Activated naive CD4-positive, alpha-beta T cell treated with anti-CD3 and anti-CD28 coated beads, Interleukin-2, amount 50 U/mL, for 72 hours (primary cell): ENCODE measurements at regions not wholly inside any gene's neighbourhood (a gene's known extent, or its start where the extent isn't known, plus 50 kb on each side); places are given as distances from the start of the nearest gene placed in this dataset.

Experiments used
- ATAC-seq, 2 donors: fragments of 150-1000 bp; cut with Tn5 transposase; 2 replicates each; pipeline ENCODE4 v1.10.0; 2021; ENCODE audit warnings: mild to moderate bottlenecking in 2 of 2, moderate library complexity in 2 of 2
- DNase-seq, 2 donors: peaks; one replicate each; pipeline ENCODE4 v3.0.0; 2021 to 2022; ENCODE audit warnings: low spot score in 2 of 2
- H3K27ac Mint-ChIP-seq, 2 donors: one replicate each; pipeline ENCODE4 v1.8.0; 2022; ENCODE audit warnings: mild to moderate bottlenecking in 2 of 2, mixed read lengths in 2 of 2
- H3K36me3 Mint-ChIP-seq, 2 donors: one replicate each; pipeline ENCODE4 v1.8.0; 2022; ENCODE audit warnings: mixed read lengths in 2 of 2
- H3K9me3 Mint-ChIP-seq, 2 donors: one replicate each; pipeline ENCODE4 v1.8.0; 2022; ENCODE audit warnings: mixed read lengths in 2 of 2

DNA sequence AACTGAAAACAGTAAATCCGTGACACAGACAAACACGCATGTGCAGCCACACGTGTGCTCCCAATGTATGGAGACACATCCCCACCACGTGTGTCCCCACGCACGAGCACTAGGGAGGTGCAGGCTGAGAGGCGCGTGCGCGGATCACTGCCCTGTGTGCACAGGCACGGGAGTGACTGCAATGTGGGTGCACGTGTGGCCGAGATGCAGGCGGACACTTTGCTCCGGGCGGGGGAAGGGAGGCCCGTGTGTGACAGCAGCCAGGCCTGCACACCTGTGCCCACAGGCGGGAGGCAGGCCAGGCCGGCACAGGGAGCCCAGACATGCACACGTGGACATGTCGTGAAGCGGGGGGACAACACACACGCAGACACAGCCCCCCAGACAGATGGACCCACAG is 77.0 kb downstream of the PTPRS start:
- no peak overlapping the region for H3K27ac Mint-ChIP-seq
- H3K36me3 Mint-ChIP-seq: no peaks in the 10 kb centered on the region
- H3K9me3 Mint-ChIP-seq: no peaks in the 10 kb centered on the region
- no peak for ATAC-seq
- DNase-seq: no peak

DNA sequence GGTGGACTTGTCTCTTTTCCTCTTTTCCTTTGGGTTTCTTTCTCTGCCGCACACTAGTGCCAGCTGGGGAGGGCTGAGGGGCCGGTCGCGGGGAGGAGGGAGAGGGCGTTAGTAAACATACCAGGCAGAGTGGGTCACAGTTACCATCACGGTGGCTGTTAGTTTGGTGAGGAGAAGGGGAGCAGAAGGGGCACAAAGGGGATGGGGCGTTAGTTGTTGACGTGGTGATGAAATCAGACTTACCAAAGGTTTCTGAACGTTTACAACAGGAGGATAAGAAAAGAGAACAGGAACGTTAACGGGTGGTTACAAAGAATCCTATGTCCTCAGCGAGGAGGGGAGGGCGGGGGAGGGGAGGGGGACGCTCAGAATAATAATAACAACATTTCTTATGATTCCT is 77.9 kb downstream of the PTPRS start:
- H3K27ac Mint-ChIP-seq: no peak overlapping the region
- H3K36me3 Mint-ChIP-seq: no peaks in the 10 kb centered on the region
- DNase-seq (no peak), ATAC-seq (no peak)
- no peaks in the 10 kb centered on the region for H3K9me3 Mint-ChIP-seq

DNA sequence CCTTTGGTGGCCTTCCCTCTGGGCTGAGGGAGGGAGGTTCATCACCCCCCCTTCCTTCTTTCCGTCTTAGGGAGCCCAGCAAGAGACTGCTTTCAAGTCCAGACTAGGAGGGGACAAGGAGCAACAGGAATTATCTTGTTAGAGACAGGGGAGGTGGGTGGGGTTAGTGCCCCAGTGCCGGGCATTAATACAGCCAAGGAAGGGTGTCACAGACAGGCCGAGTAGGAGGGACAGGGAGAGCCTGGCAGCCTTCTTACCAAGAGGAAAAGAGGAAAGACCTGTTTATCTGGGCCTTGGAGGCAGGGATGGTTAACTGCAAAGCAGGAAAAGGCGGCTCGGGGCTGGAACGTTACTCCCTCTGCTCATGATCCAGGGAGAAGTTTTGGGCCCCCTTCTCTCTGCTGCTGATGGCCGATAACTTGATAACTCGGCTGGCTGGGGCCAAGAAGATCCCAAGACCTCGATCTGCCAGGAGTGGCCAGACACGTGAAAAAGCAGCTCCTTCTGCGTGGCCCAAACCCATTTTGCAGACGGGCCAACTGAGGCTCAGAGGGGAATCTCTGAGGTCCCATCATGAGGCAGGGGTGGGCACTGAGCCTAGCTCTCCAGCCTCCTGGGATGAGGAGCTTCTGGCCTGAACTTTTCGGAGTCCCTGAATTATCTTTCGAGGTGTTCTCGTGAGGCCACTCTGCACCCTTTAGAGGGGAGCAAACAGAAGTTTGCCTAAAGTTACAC is 79.3 kb downstream of the PTPRS start:
- ATAC-seq: no peak
- DNase-seq: no peak
- H3K27ac Mint-ChIP-seq: peak overlapping the region in 1 of 2 donors; percentile 44
- H3K36me3 Mint-ChIP-seq: peaks cover 5 to 6% of the 10 kb centered on the region in 2 donors
- peaks cover 4 to 6% of the 10 kb centered on the region in 2 donors for H3K9me3 Mint-ChIP-seq

DNA sequence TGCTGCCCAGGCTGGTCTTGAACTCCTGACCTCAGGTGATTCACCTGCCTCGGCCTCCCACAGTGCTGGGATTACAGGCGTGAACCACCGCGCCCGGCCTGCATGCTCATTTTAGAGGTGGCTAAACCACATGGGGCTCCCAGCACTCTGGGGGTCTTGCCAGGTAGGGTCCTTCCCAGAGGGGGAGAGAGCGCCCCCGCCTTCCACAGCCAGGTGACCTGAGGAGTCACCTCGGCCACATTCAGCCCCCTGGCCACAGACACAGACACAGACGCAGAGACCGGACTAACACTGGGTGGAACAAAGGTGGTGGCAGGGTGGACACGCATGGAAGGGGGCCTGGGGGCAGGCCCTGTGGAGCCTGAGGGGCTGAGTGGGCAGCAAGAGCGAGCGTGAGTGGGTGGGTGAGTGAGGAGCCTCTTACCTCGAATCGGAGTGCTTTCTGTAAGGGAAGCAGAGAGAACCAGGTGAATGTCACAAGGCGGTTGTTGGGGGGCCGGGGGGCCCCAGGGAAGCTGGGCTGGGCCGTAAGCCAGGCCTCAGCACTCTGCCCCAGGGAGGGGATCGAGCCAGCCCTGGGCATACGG is 80.1 kb downstream of the PTPRS start:
- Mint-ChIP-seq H3K9me3 (peaks cover 12 to 14% of the 10 kb centered on the region in 2 donors), H3K36me3 (peaks cover 12 to 13% of the 10 kb centered on the region in 2 donors), H3K27ac (no peak overlapping the region)
- ATAC-seq (no peak), DNase-seq (no peak)

DNA sequence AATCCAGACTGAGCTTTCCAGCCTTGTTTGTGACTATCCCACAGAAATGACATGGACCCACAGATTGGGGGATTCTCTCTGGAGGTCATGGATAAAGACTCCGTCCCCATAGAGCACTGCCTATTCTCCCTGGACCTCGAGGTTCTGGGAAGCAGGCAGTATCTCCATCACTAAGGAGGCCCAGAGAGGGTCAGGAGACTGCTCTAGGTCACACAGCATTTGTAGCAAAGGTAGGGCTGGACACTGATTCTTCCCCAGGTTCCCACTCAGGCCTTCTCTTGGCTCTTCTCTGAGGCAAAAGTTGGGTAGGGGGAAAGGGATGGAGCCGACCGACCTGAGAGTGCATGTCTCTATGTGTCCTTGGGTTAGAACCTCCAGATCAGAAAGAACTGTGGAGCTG is 80.9 kb downstream of the PTPRS start:
- H3K9me3 Mint-ChIP-seq: peaks cover 17 to 21% of the 10 kb centered on the region in 2 donors
- peaks cover 19% of the 10 kb centered on the region in 2 donors for H3K36me3 Mint-ChIP-seq
- DNase-seq (no peak), ATAC-seq (no peak)
- no peak overlapping the region for H3K27ac Mint-ChIP-seq

DNA sequence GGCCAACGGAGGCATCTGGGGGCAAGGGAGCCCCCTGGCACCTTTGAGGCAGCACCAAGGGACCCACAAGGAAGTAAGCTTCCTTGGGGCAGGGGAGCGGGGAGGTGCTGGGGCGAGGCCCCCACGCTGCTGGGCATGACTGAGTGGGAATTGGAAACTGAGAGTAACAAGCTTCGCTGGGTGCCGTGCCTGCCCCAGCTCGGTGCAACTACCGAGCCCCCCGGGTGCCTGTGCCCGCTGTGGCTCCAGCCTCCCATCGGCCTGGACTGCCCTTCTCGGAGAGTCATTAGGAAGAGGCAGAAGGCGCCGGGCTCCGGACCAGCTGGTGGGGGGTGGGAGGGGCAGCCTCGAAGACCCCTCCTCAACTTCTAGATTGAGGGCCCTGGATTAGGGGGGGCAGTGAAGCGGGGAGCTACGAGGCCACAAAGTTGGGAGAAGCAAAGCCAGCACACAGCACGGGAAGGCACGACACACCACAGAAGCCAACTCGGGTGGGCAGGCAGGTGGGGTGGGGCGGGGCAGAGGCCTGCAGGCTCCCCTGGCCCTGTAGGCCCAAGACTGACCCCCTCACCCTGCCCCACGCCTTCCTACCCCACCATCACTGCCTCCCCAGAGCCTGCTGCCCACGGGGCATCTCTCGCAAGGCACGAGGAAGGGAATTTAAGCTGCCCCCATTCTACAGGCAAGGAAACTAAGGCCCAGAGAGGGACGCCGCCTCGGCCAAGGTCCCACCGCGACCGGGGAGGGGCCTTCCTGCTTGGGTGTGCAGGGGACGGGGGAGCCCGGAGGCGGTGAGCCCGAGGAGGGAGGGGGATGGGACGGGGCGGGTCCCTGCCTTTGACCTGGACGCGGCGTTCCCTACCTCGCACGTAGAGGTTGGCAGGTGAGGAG is 83.2 kb downstream of the PTPRS start:
- Mint-ChIP-seq H3K36me3 (peaks cover 30 to 34% of the 10 kb centered on the region in 2 donors), H3K9me3 (peaks cover 24 to 29% of the 10 kb centered on the region in 2 donors), H3K27ac (no peak overlapping the region)
- ATAC-seq (no peak), DNase-seq (no peak)

DNA sequence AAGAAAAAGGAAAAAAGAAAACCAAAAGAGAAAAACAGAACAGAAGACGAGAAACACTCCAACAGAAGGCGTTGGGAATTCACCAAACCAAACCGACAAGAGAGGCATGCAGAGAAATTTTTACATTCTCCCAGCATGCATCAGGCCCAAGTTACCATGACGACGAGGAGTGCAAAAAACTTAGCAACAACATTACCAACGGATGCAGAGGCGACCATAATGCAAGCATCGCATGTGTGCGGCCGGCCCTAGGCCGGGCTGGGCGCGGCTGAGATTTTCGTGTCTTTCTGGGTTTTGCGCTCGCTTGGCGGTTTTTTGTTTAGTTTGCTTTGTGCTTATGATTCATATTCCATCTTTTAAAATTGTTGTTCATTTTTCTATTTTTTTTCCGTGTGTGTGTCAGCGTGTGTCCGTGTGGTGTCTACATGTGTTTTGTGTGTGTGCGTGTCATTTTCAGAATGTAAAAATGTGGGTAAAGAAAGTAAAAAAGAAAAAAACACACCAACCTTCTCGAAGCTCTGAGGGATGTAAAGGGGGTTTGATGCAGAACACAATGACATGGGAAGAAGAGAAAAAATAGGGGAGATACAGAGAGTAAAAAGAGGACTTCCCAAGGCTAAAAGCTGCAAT is 84.9 kb downstream of the PTPRS start:
- H3K36me3 Mint-ChIP-seq: peaks cover 30 to 34% of the 10 kb centered on the region in 2 donors
- no peak overlapping the region for H3K27ac Mint-ChIP-seq
- H3K9me3 Mint-ChIP-seq: peaks cover 24 to 29% of the 10 kb centered on the region in 2 donors
- DNase-seq (no peak), ATAC-seq (no peak)

DNA sequence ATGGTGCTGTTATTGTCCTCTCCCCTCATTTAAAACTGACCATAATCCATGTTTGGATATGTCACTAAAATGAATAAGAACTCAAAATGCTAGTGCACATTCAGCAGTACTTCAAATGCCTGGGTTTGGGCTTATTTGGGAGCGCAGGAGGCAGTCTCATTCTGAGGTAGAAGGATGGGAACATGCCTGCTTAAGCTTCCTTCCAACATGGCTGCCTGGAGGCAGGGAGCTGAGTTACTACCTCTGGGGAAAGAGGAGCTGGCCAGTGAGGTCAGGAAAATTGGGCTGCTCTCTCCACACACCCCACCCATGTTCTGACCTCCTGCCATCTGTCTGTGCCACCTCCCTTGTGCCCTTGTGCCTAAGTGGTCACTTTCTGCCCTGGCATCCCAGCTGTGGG is 85.7 kb downstream of the PTPRS start:
- peaks cover 30 to 34% of the 10 kb centered on the region in 2 donors for H3K36me3 Mint-ChIP-seq
- peaks cover 24 to 29% of the 10 kb centered on the region in 2 donors for H3K9me3 Mint-ChIP-seq
- DNase-seq (no peak), ATAC-seq (no peak)
- no peak overlapping the region for H3K27ac Mint-ChIP-seq

DNA sequence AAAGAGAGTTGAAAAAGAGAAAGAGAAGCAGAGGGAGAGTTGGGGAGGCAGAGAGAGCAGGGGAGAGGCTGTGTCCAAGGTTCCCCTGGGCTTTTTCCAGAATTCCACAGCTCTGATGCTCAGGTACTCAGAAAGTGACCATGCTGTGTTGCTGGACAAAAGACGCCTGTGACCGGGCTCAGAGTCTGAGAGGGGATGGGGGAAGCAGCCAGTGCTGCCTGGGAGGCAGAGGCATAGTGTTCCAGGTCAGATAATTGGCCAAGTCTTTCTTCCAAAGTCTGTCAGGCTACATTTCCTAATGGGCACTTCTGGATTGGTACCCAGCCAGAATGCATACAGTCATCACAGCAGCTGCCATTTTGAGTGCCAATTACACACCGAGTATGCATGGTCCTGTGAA is 86.1 kb downstream of the PTPRS start:
- ATAC-seq (no peak), DNase-seq (no peak)
- Mint-ChIP-seq H3K36me3 (peaks cover 30 to 34% of the 10 kb centered on the region in 2 donors), H3K27ac (no peak overlapping the region), H3K9me3 (peaks cover 24 to 29% of the 10 kb centered on the region in 2 donors)

DNA sequence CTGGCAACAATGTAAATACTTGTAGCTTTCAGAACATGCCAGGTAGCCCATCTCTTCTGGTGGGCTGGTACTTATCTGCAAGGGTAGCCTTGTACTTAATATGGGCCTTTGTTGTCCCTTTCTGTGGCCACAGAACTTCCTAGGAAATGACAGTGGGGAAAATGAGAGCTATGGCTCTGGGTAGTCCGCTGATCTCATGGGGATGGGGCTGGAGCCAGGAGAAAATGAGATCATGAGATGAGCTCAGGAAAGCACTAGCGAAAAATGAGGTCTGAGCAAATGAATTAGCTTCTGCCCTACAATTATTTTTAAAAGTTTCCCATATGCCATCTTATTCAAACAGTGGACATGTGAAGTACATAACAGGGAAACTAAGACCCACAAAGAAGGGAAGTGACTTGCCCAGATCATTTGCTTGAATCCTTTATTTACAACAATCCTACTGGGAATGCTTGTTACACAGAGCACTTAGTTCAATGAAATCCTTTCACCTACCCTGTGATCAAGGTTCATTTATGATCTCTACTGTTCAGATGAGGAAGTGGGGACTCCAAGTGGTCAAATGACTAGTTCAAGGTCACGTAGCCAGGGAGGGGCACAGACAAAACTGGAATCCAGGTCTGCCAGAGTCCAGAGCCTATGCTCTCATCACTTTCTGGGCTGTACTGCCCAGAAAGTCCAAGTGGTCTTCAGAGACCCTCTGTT is 87.1 kb downstream of the PTPRS start:
- DNase-seq (no peak), ATAC-seq (no peak)
- Mint-ChIP-seq H3K9me3 (peaks cover 24 to 29% of the 10 kb centered on the region in 2 donors), H3K36me3 (peaks cover 30 to 34% of the 10 kb centered on the region in 2 donors), H3K27ac (no peak overlapping the region)

DNA sequence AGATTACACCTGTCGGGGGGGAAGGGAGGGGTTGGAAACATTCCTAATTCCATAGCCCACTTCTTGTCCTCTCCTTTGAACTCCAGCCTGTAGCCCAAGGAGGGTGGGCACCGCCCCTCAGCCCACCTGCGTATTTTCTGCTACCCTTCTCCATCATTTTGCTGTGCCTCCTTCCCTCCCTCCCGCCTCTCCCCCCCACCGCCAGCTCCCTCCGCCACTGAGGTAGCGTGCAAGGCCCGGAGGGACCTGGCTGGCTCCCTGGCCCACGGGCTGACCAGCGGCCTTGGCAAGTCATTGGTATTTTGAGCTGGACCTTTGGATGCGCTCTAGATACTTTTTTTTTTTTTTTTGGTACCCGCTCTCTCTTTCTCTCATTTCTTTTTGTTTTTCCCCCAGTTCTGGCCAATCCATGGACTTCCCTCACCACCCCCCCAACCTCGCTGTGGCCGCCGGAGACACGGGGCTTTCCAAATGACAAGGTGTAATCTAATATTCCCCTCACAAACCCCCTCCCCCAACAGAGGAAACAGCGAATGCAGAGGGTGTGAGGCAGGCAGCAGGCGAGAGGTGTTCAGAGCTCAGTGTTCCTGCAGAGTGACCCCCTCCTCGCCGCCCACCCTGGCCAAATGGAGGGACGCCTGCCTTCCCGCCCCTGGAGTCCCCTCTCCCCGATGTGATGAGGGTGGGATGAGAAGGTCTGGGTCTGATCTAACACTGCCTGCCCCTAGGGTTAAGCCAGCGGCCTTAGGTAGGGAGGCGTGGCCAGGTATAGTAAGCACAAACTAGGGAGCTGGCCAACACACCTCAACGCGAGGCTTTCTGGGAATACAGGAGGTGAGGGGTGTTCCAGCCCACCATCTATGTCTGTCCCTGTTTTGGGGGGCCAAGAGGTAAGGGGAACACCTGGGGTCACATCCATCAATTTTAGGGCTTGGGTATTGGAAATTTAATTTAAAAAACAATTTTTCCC is 89.2 kb downstream of the PTPRS start:
- H3K9me3 Mint-ChIP-seq: peaks cover 19 to 24% of the 10 kb centered on the region in 2 donors
- peaks cover 23 to 29% of the 10 kb centered on the region in 2 donors for H3K36me3 Mint-ChIP-seq
- ATAC-seq (no peak), DNase-seq (no peak)
- H3K27ac Mint-ChIP-seq: no peak overlapping the region

DNA sequence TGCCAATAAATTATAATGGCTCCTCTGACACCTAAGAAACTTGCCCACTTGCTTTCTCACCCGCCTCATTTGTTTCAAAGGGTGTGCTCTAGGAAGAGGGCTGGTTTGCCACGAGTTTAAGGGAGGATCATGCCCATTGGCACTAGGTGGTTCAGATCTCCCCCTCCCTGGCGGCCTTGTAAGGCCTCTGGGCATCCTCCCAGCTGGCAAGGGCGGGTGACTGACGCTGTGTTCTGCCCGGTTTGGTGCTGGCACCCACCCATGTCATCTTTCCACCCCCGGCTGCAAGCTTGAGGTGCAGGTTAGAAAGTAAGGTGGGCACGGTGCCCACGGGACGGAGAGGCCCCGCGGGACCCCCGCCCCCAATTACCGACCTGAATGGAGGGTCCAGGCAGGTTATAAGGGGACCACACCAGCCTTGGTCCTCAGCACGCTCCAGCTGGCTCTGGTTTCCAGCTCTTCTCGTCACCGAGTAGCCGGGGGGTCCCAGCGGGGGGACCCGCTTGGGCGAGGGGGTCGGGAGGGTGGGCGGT is 90.4 kb downstream of the PTPRS start:
- ATAC-seq (no peak), DNase-seq (no peak)
- peaks cover 14 to 19% of the 10 kb centered on the region in 2 donors for H3K36me3 Mint-ChIP-seq
- H3K9me3 Mint-ChIP-seq: peaks cover 9 to 12% of the 10 kb centered on the region in 2 donors
- H3K27ac Mint-ChIP-seq: no peak overlapping the region

DNA sequence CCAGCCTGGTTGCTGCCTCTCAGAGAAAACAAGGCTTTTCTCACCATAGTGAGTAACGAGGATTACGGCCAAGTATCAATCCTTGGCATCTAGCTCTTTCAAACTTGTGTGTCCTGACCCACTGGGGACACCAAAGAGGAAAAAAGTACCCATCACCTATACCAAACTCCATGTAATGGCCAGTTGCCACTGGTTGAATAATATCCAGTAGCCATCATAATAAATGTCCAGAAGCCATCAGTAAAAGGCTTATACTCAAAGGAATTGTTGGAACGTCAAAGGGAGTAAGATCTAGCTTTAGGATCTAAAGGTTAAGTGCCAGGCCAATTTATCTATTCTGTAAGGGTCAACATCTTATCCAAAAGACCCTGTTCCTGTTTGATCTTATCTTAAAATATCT is 91.1 kb downstream of the PTPRS start:
- ATAC-seq (no peak), DNase-seq (no peak)
- Mint-ChIP-seq H3K27ac (no peak overlapping the region), H3K36me3 (peaks cover 10 to 13% of the 10 kb centered on the region in 2 donors), H3K9me3 (peaks cover 6% of the 10 kb centered on the region in 2 donors)

DNA sequence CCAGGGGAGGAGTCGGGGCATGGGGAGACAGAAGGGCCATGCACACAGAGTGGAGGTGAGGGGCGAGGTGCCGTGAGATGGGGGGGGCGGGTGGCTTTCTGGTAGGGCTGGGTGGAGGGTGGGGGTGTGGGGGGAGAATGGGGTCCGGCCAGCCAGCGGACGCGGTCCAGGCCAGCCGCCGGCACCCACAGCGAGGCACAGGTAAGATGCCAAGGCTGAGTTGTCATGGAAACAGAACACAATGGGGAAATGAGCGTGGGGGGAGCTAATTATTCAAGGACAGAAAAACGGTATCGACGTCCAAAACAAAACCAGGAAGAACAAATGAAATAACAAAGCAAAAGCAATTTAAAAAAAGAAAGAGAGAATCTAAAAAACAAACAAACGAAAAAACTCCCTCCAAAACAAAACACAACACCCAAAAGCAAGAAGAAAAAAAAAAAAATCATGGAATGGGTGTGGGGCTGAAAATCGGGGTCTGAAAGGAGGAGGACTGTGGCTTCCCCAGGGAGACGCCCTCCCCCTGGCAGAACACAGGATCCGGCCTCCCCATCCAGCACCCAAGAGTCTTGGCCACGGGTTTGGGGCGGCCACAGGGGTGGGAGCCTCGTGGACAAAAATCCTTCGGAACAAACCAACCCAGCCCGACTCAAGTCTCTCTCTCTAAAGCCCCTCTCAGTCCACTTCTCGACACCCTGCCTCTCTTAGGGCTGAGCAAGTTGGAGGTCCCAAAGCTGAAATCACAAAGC is 92.5 kb downstream of the PTPRS start:
- no peaks in the 10 kb centered on the region for H3K9me3 Mint-ChIP-seq
- no peak for ATAC-seq
- DNase-seq: no peak
- no peaks in the 10 kb centered on the region for H3K36me3 Mint-ChIP-seq
- no peak overlapping the region for H3K27ac Mint-ChIP-seq
